AG09309 (cell line): ENCODE measurements at regions not wholly inside any gene's neighbourhood (a gene's known extent, or its start where the extent isn't known, plus 50 kb on each side); places are given as distances from the start of the nearest gene placed in this dataset.

Experiments
- DNase-seq: peaks from one replicate; pipeline ENCODE4 v3.0.0-alpha.2; 2010; ENCODE audit warnings: low read depth
- H3K4me3 ChIP-seq: 2 replicates; pipeline ENCODE4 v1.5.1; 2011; ENCODE audit warnings: mild to moderate bottlenecking, low read depth, low read length, moderate library complexity; ENCODE audit not compliant: control insufficient read depth
- TF ChIP-seq, protein P1 (sequence below): IDR thresholded peaks from 2 replicates; pipeline ENCODE4 v1.5.1; 2011; ENCODE audit warnings: mild to moderate bottlenecking, low read depth, low read length, inconsistent platforms; ENCODE audit not compliant: insufficient read depth, control insufficient read depth; ENCODE audit errors: missing control alignments

DNA sequence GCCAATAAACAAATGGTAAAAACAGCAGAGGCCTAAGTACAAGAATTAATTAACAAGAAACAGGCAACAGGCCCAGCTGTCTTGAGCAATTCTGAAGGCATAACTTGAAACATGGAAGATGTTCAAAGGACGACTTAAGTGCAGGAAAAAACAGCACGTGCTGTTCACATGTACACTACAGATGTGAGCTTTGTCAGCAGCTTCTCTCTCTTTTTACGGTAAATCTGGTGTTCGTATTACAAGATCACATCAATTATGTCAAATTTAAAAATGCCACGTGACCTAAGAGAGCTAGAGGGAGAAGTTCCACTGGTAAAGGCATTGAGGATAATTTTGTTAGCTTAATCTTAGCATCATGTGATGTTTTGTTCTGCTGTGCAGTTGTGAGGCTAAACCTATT is 281.1 kb downstream of the PSAT1 start:
- DNase-seq, result no peak
- no peak overlapping the region for H3K4me3 ChIP-seq
- TF ChIP-seq, protein P1, sequence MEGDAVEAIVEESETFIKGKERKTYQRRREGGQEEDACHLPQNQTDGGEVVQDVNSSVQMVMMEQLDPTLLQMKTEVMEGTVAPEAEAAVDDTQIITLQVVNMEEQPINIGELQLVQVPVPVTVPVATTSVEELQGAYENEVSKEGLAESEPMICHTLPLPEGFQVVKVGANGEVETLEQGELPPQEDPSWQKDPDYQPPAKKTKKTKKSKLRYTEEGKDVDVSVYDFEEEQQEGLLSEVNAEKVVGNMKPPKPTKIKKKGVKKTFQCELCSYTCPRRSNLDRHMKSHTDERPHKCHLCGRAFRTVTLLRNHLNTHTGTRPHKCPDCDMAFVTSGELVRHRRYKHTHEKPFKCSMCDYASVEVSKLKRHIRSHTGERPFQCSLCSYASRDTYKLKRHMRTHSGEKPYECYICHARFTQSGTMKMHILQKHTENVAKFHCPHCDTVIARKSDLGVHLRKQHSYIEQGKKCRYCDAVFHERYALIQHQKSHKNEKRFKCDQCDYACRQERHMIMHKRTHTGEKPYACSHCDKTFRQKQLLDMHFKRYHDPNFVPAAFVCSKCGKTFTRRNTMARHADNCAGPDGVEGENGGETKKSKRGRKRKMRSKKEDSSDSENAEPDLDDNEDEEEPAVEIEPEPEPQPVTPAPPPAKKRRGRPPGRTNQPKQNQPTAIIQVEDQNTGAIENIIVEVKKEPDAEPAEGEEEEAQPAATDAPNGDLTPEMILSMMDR, result no peak

DNA sequence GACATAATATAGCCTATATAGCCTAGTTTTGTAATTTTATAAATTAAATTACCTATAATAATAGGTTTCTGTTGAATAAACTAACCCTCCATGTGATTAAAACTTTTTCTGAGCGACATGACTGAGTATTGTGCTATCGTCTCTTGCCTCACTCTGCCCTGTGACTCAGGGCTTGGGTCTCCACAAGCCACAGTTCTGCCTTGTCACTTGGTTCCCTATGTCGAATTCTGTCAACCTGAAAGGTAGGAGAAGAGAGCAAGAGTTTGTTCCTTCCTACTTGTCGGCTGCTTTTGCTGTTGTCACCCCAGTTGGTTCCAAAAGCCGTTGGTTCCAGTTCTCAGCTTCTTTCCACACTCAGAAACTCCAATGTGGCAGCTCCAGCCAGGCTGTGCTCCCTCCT is 285.9 kb downstream of the PSAT1 start:
- no peak for DNase-seq
- no peak overlapping the region for H3K4me3 ChIP-seq
- TF ChIP-seq, protein P1, result no peak

DNA sequence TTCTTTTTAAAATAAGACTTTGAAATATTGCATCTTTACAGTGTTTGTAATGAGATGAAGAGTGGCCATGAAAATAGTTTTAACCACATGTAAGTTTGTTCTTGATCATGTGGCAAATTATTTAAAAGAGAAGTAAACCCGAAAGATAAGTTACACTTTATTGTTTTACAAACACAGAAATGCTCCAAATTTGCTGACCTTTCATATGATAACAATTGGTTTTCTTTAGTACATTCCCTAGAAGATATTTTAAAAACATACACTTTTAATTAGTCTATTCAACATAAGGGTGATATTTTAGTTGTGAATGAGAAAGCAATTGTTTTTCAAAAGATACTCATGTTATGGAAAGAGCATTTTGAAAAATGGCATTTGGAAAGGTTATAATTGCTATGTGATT is 287.7 kb downstream of the PSAT1 start:
- no peak for DNase-seq
- TF ChIP-seq, protein P1, result no peak

DNA sequence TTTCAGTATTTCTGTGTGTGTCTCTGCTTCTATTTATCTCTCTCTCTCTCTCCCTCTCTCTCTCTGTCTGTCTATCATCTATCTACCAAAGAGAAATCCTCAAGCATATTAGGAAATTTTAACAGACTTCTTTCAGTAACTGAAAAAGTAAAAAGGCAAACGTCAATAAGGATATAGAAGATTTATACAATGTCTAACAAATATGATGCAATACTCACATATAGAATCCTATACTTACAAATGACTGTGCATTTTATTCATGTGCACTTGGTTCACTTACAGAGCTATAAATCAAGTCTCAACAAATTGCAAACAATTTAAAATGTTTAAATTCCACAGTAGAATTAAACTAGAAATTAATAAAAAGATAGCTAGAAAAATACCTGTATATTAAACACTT is 289.0 kb downstream of the PSAT1 start:
- TF ChIP-seq, protein P1, result no peak
- H3K4me3 ChIP-seq, result no peak overlapping the region
- no peak for DNase-seq

More for the DNA sequence above, 287.7 kb downstream of the PSAT1 start:
- H3K4me3 ChIP-seq, result no peak overlapping the region

DNA sequence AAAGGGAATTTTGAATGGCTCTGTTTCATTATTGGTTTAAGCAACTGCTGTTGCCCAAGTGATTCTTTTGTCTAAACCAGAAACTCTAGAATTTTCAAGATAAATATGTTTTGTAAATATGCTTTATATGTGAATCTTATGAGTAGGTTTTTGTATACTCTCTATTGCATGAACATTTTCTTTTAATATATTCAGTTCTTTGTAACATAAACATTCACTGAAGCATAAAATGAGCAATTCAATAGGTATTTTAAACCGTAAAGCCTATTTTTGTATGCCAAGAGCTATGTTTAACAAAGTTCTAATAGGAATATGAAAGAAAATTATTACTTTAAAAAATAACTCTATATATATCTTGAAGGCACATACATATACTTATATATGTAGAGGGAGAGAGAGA is 293.1 kb downstream of the PSAT1 start:
- TF ChIP-seq, protein P1, result no peak
- H3K4me3 ChIP-seq, result no peak overlapping the region
- no peak for DNase-seq

DNA sequence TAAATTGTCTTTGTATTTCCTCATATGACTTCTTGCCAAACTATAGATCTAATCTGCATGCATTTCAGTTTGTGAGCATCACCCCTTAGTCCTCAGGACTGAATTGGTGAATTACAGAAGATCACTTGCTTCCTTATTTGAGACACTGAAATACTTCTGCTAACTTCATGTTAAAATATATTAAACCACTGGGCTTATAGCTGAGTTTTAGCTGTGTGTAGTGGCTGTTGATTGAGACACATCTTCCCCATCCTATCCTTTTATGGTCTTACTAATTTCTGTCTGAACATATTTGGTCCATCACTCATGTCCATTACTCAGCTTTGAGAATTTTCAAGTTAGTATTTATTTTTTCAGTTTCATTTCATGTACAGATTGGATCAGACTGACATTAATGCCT is 295.9 kb downstream of the PSAT1 start:
- peak; percentile 45 for DNase-seq
- H3K4me3 ChIP-seq, result no peak overlapping the region
- TF ChIP-seq, protein P1, result no peak
